Neural cell (in vitro differentiated cells): ENCODE measurements at regions not wholly inside any gene's neighbourhood (a gene's known extent, or its start where the extent isn't known, plus 50 kb on each side); places are given as distances from the start of the nearest gene placed in this dataset.

Experiments
- CTCF ChIP-seq: fragments of 450-650 bp; IDR thresholded peaks from 2 replicates; pipeline ENCODE4 v1.5.1; 2014; ENCODE audit warnings: antibody characterized with exemption, mild to moderate bottlenecking, moderate library complexity; ENCODE audit not compliant: poor library complexity, severe bottlenecking
- EZH2 ChIP-seq: fragments of 200-600, 300-800 bp; shearing (Covaris generic), sonication (generic); IDR thresholded peaks from 2 replicates; pipeline ENCODE4 v1.6.1; 2014; ENCODE audit warnings: antibody characterized with exemption, low read length, borderline replicate concordance, mild to moderate bottlenecking; ENCODE audit not compliant: insufficient read depth, poor library complexity, severe bottlenecking
- MXI1 ChIP-seq: fragments of 450-650 bp; conservative IDR thresholded peaks from 2 replicates; pipeline ENCODE4 v1.6.1; 2014; ENCODE audit warnings: antibody characterized with exemption, mild to moderate bottlenecking; ENCODE audit not compliant: poor library complexity, severe bottlenecking
- POLR2AphosphoS5 ChIP-seq: IDR thresholded peaks from 2 replicates; pipeline ENCODE4 v1.6.1; 2012
- SMC3 ChIP-seq: fragments of 450-650 bp; conservative IDR thresholded peaks from 2 replicates; pipeline ENCODE4 v1.6.1; 2014; ENCODE audit warnings: antibody characterized with exemption, mild to moderate bottlenecking, moderate library complexity; ENCODE audit not compliant: poor library complexity

GRCh38 chr12:108063192-108063591 is 65.9 kb upstream of the WSCD2 start:
- TF ChIP-seq POLR2AphosphoS5 (no peak), CTCF (no peak), SMC3 (no peak), EZH2 (no peak), MXI1 (no peak)
